ENCODE measurements at regions not wholly inside any gene's neighbourhood (a gene's known extent, or its start where the extent isn't known, plus 50 kb on each side); places are given as distances from the start of the nearest gene placed in this dataset.

- no peak for TF ChIP-seq CTCF (IDR thresholded peaks at IDR 0.05)
- TF ChIP-seq POLR2AphosphoS5 (IDR thresholded peaks at IDR 0.05), result no peak
- TF ChIP-seq POLR2A (IDR thresholded peaks at IDR 0.05), result no peak
- no peak for TF ChIP-seq EP300 (IDR thresholded peaks at IDR 0.05)
These were observed 667.1 kb downstream of the LTN1 start for GRCh38 chr21:28325618-28326017.
